Muscle layer of duodenum (tissue), 2 donors: ENCODE measurements at regions not wholly inside any gene's neighbourhood (a gene's known extent, or its start where the extent isn't known, plus 50 kb on each side); places are given as distances from the start of the nearest gene placed in this dataset.

Experiments
- H3K27ac ChIP-seq: one replicate; pipeline ENCODE4 v1.7.0; 2013; ENCODE audit warnings: mild to moderate bottlenecking, low read length
- H3K27me3 ChIP-seq: one replicate; pipeline ENCODE4 v1.7.0; 2013; ENCODE audit warnings: low read depth, mild to moderate bottlenecking, control low read depth, low read length
- H3K36me3 ChIP-seq, 2 donors: one replicate each; pipeline ENCODE4 v1.7.0; 2013; ENCODE audit warnings: low read length in 2 of 2, control low read depth in 1 of 2, mild to moderate bottlenecking in 1 of 2; ENCODE audit not compliant: insufficient read depth in 2 of 2, control insufficient read depth in 1 of 2
- H3K4me1 ChIP-seq, 2 donors: one replicate each; pipeline ENCODE4 v1.7.0; 2013; ENCODE audit warnings: low read length in 2 of 2, mild to moderate bottlenecking in 2 of 2, control low read depth in 1 of 2, moderate library complexity in 1 of 2; ENCODE audit not compliant: insufficient read depth in 2 of 2, control insufficient read depth in 1 of 2
- H3K4me3 ChIP-seq, 2 donors: one replicate each; pipeline ENCODE4 v1.7.0; 2013; ENCODE audit warnings: low read length in 2 of 2, low read depth in 1 of 2, mild to moderate bottlenecking in 1 of 2
- H3K9me3 ChIP-seq, 2 donors: one replicate each; pipeline ENCODE4 v1.7.0; 2013; ENCODE audit warnings: low read length in 2 of 2, control low read depth in 1 of 2, mild to moderate bottlenecking in 1 of 2; ENCODE audit not compliant: control insufficient read depth in 1 of 2
- donor health status: healthy.

DNA sequence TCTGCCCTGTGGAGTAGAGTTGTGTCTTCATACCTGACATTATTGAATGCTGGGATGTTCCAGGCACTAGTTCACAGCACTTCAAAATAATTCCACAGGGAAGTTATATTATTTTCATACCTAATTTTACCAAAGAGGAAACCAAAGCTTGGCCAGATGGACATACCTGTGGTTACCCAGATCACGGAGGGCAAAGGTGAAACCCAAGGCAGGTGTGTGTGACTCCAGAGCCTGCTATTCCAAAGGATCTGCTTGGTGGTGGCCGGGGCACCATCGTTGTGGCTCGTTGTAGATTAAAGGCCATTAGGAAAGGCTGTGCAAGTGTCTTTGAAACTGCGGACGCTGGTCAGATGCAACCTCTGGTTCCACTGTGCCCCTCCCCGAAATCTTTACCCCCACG, 108.6 kb downstream of the ZBTB18 start:
- no peaks in the 10 kb centered on the region for H3K27me3 ChIP-seq
- H3K4me3 ChIP-seq, result no peak overlapping the region
- no peaks in the 10 kb centered on the region for H3K4me1 ChIP-seq
- H3K27ac ChIP-seq, result no peak overlapping the region
- no peaks in the 10 kb centered on the region for H3K36me3 ChIP-seq
- no peaks in the 10 kb centered on the region for H3K9me3 ChIP-seq

DNA sequence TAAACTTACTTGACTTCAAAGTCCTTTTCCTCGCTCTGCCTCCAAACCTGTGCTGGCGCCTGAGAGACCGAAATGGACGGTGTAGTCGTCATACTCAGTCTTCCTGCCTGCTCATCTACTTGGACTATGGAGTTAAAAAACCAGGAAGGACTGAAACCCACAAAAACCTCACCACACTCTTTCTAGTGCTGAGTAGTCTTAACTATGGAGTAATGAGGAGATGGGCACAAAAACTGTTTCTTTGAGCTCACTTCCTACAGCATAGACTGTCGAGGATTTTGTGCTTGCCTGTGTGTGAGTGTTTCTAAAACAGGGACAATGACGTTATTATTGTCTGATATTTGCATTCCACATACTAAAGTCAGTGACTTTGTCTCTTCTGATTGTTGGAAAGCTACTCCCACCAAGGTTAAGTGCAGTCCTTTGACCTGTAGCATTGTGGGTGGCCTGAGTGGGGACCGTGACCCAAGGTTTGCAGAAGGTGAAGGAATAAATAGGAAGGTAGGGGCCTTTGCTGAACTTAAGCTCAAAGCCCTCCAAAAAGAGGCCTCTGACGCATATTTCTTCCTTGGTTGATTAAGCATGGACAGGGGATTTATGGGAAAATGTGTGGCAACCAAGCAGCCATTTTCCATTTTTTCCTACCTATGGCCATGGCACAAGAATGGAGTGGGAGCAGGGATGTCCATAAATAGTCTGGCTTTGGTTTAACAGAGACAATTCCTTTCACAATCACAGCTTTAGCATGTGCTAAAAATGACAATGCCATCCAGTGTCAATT, 109.6 kb downstream of the ZBTB18 start:
- H3K4me1 ChIP-seq, result no peaks in the 10 kb centered on the region
- H3K27ac ChIP-seq, result no peak overlapping the region
- no peaks in the 10 kb centered on the region for H3K27me3 ChIP-seq
- no peaks in the 10 kb centered on the region for H3K36me3 ChIP-seq
- no peak overlapping the region for H3K4me3 ChIP-seq
- no peaks in the 10 kb centered on the region for H3K9me3 ChIP-seq

DNA sequence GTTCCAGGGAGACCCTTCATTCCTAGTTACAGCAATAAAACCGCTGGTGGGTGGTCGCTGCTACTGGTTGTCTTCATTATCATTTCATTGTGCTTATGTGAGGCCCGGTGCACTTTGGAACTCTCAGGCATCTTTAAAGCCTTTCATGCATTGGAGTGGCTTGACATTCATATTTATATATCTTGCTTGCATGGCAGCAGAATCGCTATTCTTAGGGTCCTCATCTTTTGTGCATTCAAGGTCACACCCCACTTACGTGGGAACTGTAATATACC, 110.1 kb downstream of the ZBTB18 start:
- Histone ChIP-seq H3K27me3 (no peaks in the 10 kb centered on the region), H3K4me1 (no peaks in the 10 kb centered on the region), H3K36me3 (no peaks in the 10 kb centered on the region), H3K27ac (no peak overlapping the region), H3K9me3 (no peaks in the 10 kb centered on the region), H3K4me3 (no peak overlapping the region)

DNA sequence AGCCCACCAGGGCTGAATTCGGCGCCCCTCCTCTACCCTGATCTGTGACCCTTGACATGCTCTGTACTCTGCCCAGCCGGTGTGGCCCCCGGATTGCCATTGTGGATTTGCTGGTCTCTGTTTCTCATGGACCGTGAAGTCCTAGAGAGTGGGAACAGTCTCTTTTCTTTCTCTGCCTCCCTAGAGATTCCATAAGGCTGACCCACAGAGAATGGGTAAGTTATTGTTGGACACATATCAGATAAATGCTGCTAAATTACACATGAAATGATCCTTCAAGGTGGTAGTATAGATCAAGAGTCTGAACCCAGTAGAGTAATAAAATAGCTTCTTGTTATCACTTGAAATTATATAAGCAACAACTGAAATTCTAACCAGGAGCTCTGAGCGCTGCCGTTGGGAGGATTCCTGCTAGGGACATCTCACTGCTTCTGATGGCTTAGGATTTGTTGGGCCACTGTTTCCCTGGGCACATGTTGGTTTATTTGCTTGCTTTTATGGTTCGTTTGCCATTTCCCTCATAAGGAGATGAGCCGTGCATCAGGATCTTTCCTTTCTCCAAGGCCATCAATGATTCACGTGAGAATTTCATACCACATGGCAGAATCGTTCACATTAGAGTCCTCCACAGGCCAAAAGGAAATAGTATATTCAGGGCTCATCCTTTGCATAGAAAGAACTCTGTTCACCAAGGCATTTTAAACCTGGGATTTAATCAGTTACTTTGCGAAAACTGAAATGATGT, 111.9 kb downstream of the ZBTB18 start:
- Histone ChIP-seq H3K9me3 (no peaks in the 10 kb centered on the region), H3K4me3 (no peak overlapping the region), H3K4me1 (no peaks in the 10 kb centered on the region), H3K27me3 (no peaks in the 10 kb centered on the region), H3K36me3 (no peaks in the 10 kb centered on the region), H3K27ac (no peak overlapping the region)

DNA sequence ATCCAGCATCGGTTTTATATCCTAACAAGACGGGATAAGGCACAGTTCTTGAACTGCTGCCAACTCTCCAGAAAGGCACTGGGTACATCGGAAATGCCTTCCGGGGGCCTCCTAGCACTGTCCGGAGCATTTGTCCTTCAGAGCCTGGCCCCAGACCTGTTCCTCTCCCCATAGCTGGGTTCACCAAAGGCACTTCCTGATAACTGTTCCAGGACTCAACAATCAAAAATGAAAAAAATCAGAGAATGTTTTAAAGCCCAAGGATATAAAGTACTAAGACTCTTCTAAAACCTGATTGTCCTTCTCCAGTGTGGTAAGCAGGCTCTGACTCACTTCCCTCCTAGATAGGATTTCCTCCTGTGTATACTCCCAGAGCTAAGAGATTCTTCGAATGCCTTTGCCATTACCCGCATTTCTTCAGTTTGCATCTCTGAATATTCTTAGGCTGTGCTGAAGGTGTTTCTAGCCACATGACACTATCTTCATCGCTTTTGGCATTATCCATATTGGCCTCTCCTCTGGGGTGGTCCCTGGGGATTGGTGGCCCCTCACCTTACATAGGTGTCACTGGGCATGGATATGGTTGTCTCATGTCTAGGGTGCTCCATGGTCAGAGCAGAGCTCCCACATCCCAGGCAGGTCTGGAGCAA, 112.9 kb downstream of the ZBTB18 start:
- H3K4me3 ChIP-seq, result no peak overlapping the region
- H3K9me3 ChIP-seq, result no peaks in the 10 kb centered on the region
- H3K27ac ChIP-seq, result no peak overlapping the region
- no peaks in the 10 kb centered on the region for H3K4me1 ChIP-seq
- no peaks in the 10 kb centered on the region for H3K36me3 ChIP-seq
- no peaks in the 10 kb centered on the region for H3K27me3 ChIP-seq

DNA sequence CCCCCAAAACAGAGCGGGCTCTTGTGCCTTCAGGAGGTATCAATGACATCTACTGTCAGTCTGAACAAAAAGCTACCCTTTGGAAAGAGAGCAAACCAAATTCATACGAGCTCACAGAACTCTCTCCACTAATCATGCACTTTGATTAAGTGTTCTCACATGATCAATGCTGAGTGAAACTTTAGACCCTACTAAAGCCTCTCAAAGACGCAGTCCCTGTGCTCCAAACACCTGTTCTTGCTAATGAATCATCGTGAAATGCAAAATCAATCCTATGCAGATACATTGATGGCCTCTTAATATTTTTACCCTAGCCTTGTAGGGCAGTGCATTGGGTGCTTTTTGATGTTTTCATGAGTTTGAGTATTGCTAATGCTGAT, 113.4 kb downstream of the ZBTB18 start:
- H3K9me3 ChIP-seq, result no peaks in the 10 kb centered on the region
- H3K27me3 ChIP-seq, result no peaks in the 10 kb centered on the region
- no peak overlapping the region for H3K27ac ChIP-seq
- no peak overlapping the region for H3K4me3 ChIP-seq
- no peaks in the 10 kb centered on the region for H3K4me1 ChIP-seq
- no peaks in the 10 kb centered on the region for H3K36me3 ChIP-seq

DNA sequence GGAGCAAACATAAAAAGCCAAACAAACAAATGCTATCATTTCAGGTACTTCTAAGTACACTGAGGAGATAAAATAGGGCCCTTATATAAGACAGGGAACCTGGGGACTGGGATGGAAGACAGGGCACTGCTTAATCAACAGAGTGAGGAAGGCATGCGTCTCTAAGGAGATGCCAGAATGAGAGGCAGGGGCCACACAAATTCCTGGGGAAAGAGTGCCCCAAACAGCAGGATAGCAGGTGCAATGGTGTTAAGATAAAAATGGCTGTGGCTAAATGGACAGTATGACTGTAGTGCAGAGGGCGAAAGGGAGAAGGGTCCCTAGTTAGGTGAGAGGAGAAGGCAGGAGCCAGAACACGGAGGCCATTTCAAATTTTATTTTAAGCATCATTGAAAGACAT, 113.9 kb downstream of the ZBTB18 start:
- H3K36me3 ChIP-seq, result no peaks in the 10 kb centered on the region
- H3K4me1 ChIP-seq, result no peaks in the 10 kb centered on the region
- no peak overlapping the region for H3K27ac ChIP-seq
- no peaks in the 10 kb centered on the region for H3K27me3 ChIP-seq
- H3K4me3 ChIP-seq, result no peak overlapping the region
- no peaks in the 10 kb centered on the region for H3K9me3 ChIP-seq

DNA sequence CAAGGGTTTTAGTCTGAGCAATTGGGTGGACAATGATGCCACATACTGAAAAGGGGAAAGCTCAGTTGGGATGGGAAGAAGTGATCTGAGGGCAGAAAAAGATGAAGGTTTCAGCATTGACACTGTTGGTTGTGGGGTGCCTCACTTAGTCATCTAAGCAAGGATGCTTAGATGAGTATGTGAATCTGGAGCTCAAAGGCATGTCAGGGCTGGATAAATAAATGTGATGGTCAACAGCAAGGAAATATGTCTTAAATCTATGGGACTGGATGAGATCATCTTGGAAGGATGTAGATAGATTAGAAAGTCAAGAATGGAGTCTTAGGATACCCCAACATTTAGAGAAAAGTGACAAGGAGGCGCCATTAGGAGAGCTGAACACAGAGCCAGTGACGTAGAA, 114.6 kb downstream of the ZBTB18 start:
- Histone ChIP-seq H3K4me1 (no peaks in the 10 kb centered on the region), H3K9me3 (no peaks in the 10 kb centered on the region), H3K27ac (no peak overlapping the region), H3K36me3 (no peaks in the 10 kb centered on the region), H3K4me3 (no peak overlapping the region), H3K27me3 (no peaks in the 10 kb centered on the region)

DNA sequence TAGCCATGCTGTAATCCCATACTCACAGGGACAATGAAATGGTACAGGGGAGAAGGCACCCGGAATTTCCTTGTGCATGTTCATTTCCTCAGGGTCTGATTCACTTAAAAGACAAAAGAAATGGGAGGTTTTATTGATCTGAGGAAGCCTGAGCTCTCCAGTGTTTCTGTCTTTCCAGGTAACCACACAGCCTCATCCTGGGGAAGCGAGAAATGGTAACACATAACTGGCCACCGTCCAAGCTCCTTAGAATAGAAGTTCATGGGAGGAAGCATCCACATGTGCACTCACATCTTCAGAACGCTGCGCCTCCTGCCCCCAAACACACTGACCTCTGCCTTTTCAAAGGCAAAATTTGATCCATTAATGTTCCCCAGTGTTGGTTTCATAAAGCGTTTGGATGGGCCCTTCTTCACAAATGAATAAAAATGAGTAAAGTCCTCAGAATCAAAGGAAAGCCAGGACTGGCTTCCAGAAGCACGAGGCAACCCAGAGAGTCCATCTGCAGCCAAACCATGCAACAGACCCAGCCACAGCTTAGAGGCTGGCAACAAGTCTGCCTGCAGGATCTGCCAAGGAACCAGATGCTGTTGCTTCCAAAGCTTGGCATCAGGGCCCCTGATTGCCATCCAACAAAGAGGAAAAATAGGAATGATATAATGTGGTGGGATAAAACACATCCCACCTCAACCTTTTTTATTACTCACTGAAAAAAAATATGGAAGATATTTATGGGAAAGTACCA, 120.3 kb downstream of the ZBTB18 start:
- Histone ChIP-seq H3K27ac (no peak overlapping the region), H3K4me1 (peaks cover 0 to 16% of the 10 kb centered on the region in 2 donors), H3K36me3 (no peaks in the 10 kb centered on the region), H3K9me3 (no peaks in the 10 kb centered on the region), H3K4me3 (no peak overlapping the region), H3K27me3 (no peaks in the 10 kb centered on the region)

DNA sequence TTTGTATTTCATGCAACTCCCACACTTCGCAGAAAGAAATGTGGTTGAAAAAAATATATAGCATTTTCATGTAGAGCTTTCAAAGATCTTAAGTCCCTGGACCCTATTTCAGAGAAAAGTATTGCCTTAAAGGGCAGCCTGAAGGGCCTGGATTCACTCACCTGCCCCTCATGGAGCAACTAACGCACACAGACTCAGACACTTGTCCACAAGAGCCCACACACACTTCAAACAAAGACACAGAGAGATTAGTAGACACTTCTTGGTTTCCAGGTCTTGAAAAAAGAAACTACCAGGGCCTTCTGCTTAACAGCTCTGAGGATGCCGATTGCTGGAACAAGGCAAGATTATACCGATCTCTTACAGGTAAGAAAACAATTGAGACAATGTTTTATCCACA, 122.2 kb downstream of the ZBTB18 start:
- Histone ChIP-seq H3K27me3 (no peaks in the 10 kb centered on the region), H3K9me3 (no peaks in the 10 kb centered on the region), H3K4me3 (no peak overlapping the region), H3K4me1 (peaks cover 0 to 16% of the 10 kb centered on the region in 2 donors), H3K36me3 (no peaks in the 10 kb centered on the region), H3K27ac (no peak overlapping the region)

DNA sequence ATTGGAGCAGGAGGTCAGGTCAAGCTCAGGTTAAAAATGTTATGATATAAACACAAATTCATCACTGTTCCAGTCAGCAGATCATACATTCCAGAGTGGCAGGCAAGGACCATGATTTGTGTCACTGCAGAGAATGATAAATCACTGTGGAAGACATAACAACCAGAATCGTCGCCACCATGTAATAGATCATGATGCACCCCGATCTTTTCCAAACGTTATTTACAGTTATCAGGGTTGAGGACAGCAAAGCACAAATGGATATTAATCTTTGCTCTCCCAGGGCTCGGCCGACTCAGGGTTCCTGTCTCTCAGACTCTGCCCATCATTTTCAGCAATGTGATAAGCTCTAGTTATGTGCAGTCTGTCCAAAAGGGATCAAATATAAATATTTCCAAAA, 122.7 kb downstream of the ZBTB18 start:
- Histone ChIP-seq H3K4me3 (no peak overlapping the region), H3K36me3 (no peaks in the 10 kb centered on the region), H3K4me1 (peaks cover 0 to 16% of the 10 kb centered on the region in 2 donors), H3K27ac (no peak overlapping the region), H3K27me3 (no peaks in the 10 kb centered on the region), H3K9me3 (no peaks in the 10 kb centered on the region)
